OCI-LY7 (cell line): ENCODE measurements at regions not wholly inside any gene's neighbourhood (a gene's known extent, or its start where the extent isn't known, plus 50 kb on each side); places are given as distances from the start of the nearest gene placed in this dataset.

Source experiments
- BruUV-seq: library from RNA; stranded (reverse); fragments of 400-500 nt; replicated peaks from 2 replicates; lab custom pipeline; 2021; lab: Mats Ljungman, UMichigan
- CTCF ChIA-PET: fragments of 300-600 bp; sonication (Branson Sonifier 250); formaldehyde crosslinking; loops from one replicate; lab custom pipeline; 2022; ENCODE audit warnings: antibody characterized with exemption; ENCODE audit not compliant: unreplicated experiment; lab: Charles Lee
- POLR2A ChIA-PET: fragments of 300-600 bp; sonication (Branson Sonifier 250); formaldehyde crosslinking; loops from one replicate; lab custom pipeline; 2022; ENCODE audit warnings: antibody characterized with exemption; lab: Charles Lee
- DNase-seq: peaks from one replicate; pipeline ENCODE4 v3.0.0-alpha.2; 2015; ENCODE audit warnings: low spot score
- H2AFZ ChIP-seq: fragments of 200-600 bp; sonication (generic), shearing (Covaris generic); 2 replicates; pipeline ENCODE4 v1.6.1; 2014; ENCODE audit warnings: mild to moderate bottlenecking, antibody characterized with exemption, low read length, moderate library complexity
- H3K27ac ChIP-seq: fragments of 200-600 bp; sonication (generic); 2 replicates; pipeline ENCODE4 v1.5.1; 2014; ENCODE audit warnings: mixed run types, low read depth, mild to moderate bottlenecking, moderate library complexity, low read length, inconsistent platforms; ENCODE audit not compliant: poor library complexity, severe bottlenecking
- H3K36me3 ChIP-seq: fragments of 200-600 bp; sonication (generic); 2 replicates; pipeline ENCODE4 v1.6.1; 2014; ENCODE audit warnings: mild to moderate bottlenecking, antibody characterized with exemption, low read length, moderate library complexity, mixed read lengths; ENCODE audit not compliant: insufficient read depth
- H3K4me1 ChIP-seq: fragments of 200-600 bp; sonication (generic); 2 replicates; pipeline ENCODE4 v1.5.1; 2014; ENCODE audit warnings: mild to moderate bottlenecking, low read length; ENCODE audit not compliant: insufficient read depth, poor library complexity, severe bottlenecking
- H3K4me2 ChIP-seq: fragments of 200-600 bp; sonication (generic); 2 replicates; pipeline ENCODE4 v1.6.1; 2014; ENCODE audit warnings: mild to moderate bottlenecking, low read length
- H3K4me3 ChIP-seq: fragments of 200-600 bp; sonication (generic); 2 replicates; pipeline ENCODE4 v1.5.1; 2014; ENCODE audit warnings: mild to moderate bottlenecking, low read depth, low read length; ENCODE audit not compliant: poor library complexity, severe bottlenecking
- H3K79me2 ChIP-seq: fragments of 200-600 bp; sonication (generic); 2 replicates; pipeline ENCODE4 v1.6.1; 2016; ENCODE audit warnings: low read depth, mild to moderate bottlenecking, low read length, moderate library complexity, mixed read lengths; ENCODE audit not compliant: insufficient read depth
- H3K9me2 ChIP-seq: fragments of 200-600 bp; sonication (generic); 2 replicates; pipeline ENCODE4 v1.6.1; 2016; ENCODE audit warnings: mild to moderate bottlenecking, low read length, mixed read lengths; ENCODE audit not compliant: insufficient read depth
- H3K9me3 ChIP-seq: fragments of 200-600 bp; sonication (generic); 2 replicates; pipeline ENCODE4 v1.6.1; 2014; ENCODE audit warnings: mild to moderate bottlenecking, mixed run types, low read length, mixed read lengths
- H4K20me1 ChIP-seq: fragments of 200-600 bp; sonication (generic); 2 replicates; pipeline ENCODE4 v1.6.1; 2014; ENCODE audit warnings: mild to moderate bottlenecking, antibody characterized with exemption, low read length, moderate library complexity, mixed read lengths; ENCODE audit not compliant: insufficient read depth
- CTCF ChIP-seq: fragments of 200-600 bp; sonication (generic); conservative IDR thresholded peaks from 2 replicates; pipeline ENCODE4 v1.5.1; 2014; ENCODE audit warnings: mild to moderate bottlenecking, antibody characterized with exemption, low read length, moderate library complexity, mixed read lengths
- EZH2phosphoT487 ChIP-seq: fragments of 200-600 bp; sonication (generic); IDR thresholded peaks from 2 replicates; pipeline ENCODE4 v1.6.1; 2018; ENCODE audit warnings: low read depth, borderline replicate concordance, mild to moderate bottlenecking, mixed run types, antibody characterized with exemption, low read length, moderate library complexity, mixed read lengths
- intact Hi-C: fragments of 100-400 bp; cut with micrococcal nuclease; formaldehyde crosslinking; loops from one replicate; pipeline ENCODE4 v1.10.0; 2022; ENCODE audit not compliant: unreplicated experiment

DNA sequence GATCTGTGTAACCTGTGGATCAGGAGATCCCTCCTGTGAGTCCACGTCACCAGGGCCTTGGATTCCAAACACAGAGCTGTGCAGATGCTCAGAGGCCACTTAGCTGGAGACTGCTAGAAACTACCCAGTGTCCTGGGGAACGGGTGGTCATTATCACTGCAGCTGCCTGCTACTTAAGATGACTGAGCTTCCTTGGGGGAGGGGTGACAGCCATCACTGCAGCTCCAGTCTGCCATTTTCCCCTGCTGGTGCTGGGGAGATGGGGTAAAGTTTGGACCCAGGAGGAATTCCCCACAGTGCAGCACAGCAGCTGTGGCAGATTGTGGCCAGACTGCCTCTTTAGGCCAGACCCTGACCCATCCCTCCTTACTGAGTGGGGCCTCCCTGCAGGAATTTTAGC is 78.8 kb upstream of the VOPP1 start:
- H3K4me3 ChIP-seq: no peak overlapping the region

DNA sequence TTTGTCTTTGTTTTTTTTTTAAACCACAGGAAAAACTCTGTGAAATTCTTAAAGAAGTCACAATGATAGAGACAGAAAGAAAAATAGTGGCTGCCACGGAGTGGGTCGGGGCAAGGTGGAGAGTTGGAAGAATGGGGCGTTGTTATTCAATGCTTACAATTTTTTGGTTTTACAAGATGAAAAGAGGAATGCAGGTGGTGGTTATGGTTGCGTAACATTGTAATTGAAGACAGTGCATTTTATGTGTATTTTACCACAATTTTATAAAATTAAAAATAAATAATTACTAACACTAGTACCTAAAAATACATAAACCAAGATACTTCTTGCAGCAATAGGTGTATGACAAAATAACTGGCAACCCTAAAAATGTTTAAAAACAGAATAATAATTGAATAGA is 76.9 kb upstream of the VOPP1 start:
- no peak for TF ChIP-seq CTCF
- TF ChIP-seq EZH2phosphoT487: no peak
- Histone ChIP-seq H3K9me3 (no peaks in the 10 kb centered on the region), H3K36me3 (no peaks in the 10 kb centered on the region), H2AFZ (no peak overlapping the region), H4K20me1 (no peaks in the 10 kb centered on the region), H3K4me2 (no peak overlapping the region), H3K9me2 (no peaks in the 10 kb centered on the region), H3K4me3 (no peak overlapping the region), H3K27ac (no peak overlapping the region), H3K4me1 (no peaks in the 10 kb centered on the region), H3K79me2 (no peaks in the 10 kb centered on the region)
- CTCF ChIA-PET: no interaction called here
- no peak for DNase-seq
- intact Hi-C loops: no loop called here
- POLR2A ChIA-PET: no interaction called here
- no TSS peak for BruUV-seq

More for the DNA sequence above, 78.8 kb upstream of the VOPP1 start:
- no peak overlapping the region for H3K27ac ChIP-seq
- no peaks in the 10 kb centered on the region for H3K79me2 ChIP-seq
- no peak for TF ChIP-seq EZH2phosphoT487
- TF ChIP-seq CTCF: no peak
- no peaks in the 10 kb centered on the region for H3K4me1 ChIP-seq
- H2AFZ ChIP-seq: no peak overlapping the region
- H4K20me1 ChIP-seq: no peaks in the 10 kb centered on the region
- POLR2A ChIA-PET: interaction anchor here (0.6 kb wide), 1 partner anchor 330 kb away, joined by 4 read pairs; no protein-coding TSS in a partner anchor
- BruUV-seq: no TSS peak
- H3K9me2 ChIP-seq: no peaks in the 10 kb centered on the region
- H3K4me2 ChIP-seq: no peak overlapping the region
- no peak for DNase-seq
- no peaks in the 10 kb centered on the region for H3K9me3 ChIP-seq
- CTCF ChIA-PET: no interaction called here
- H3K36me3 ChIP-seq: no peaks in the 10 kb centered on the region
- intact Hi-C loops: no loop called here

GRCh38 chr7:55644567-55644966 is 72.3 kb upstream of the VOPP1 start:
- H3K4me1 ChIP-seq: peaks cover 11% of the 10 kb centered on the region
- H3K9me3 ChIP-seq: peaks cover 10% of the 10 kb centered on the region; the same call in 1 of the 2 replicates
- CTCF ChIA-PET: no interaction called here
- no peak overlapping the region for H2AFZ ChIP-seq
- no peaks in the 10 kb centered on the region for H3K36me3 ChIP-seq
- DNase-seq: no peak
- H3K79me2 ChIP-seq: no peaks in the 10 kb centered on the region
- H3K4me2 ChIP-seq: no peak overlapping the region
- no TSS peak for BruUV-seq
- H3K4me3 ChIP-seq: no peak overlapping the region
- H3K27ac ChIP-seq: no peak overlapping the region
- no peaks in the 10 kb centered on the region for H4K20me1 ChIP-seq
- intact Hi-C loops: loop anchor here (5.0 kb wide), 1 partner anchor 363 kb away; no protein-coding TSS in a partner anchor
- H3K9me2 ChIP-seq: no peaks in the 10 kb centered on the region
- POLR2A ChIA-PET: no interaction called here
- TF ChIP-seq EZH2phosphoT487: no peak
- TF ChIP-seq CTCF: no peak
